Stimulated activated CD4-positive, alpha-beta T cell treated with anti-CD3 and anti-CD28 coated beads, Interleukin-4, amount 100 ng/mL, for 48 hours (primary cell): ENCODE measurements at regions not wholly inside any gene's neighbourhood (a gene's known extent, or its start where the extent isn't known, plus 50 kb on each side); places are given as distances from the start of the nearest gene placed in this dataset.

Experiments used
- DNase-seq, 2 donors: peaks; one replicate each; pipeline ENCODE4 v3.0.0-alpha.2; 2020; ENCODE audit warnings: low read depth in 2 of 2

GRCh38 chr10:131487822-131488221 is 176.3 kb upstream of the TCERG1L start:
- DNase-seq, result no peak

- no peak for DNase-seq
Observed at GRCh38 chr10:131490991-131491594, 179.6 kb upstream of the TCERG1L start.

GRCh38 chr10:131492211-131492857 is 180.8 kb upstream of the TCERG1L start:
- DNase-seq, result no peak

GRCh38 chr10:131493432-131493831 is 181.9 kb upstream of the TCERG1L start:
- DNase-seq, result no peak

GRCh38 chr10:131494451-131494850 is 182.9 kb upstream of the TCERG1L start:
- DNase-seq, result no peak

GRCh38 chr10:131495224-131495623 is 183.7 kb upstream of the TCERG1L start:
- no peak for DNase-seq

- DNase-seq, result no peak
Observed at GRCh38 chr10:131495892-131496291, 184.4 kb upstream of the TCERG1L start.

GRCh38 chr10:131496351-131497052 is 185.0 kb upstream of the TCERG1L start:
- DNase-seq, result no peak

- DNase-seq, result no peak
Observed at GRCh38 chr10:131499566-131499965, 188.0 kb upstream of the TCERG1L start.

GRCh38 chr10:131500181-131500580 is 188.7 kb upstream of the TCERG1L start:
- no peak for DNase-seq

GRCh38 chr10:131500892-131501291 is 189.4 kb upstream of the TCERG1L start:
- DNase-seq, result no peak

GRCh38 chr10:131503992-131504391 is 192.5 kb upstream of the TCERG1L start:
- no peak for DNase-seq

GRCh38 chr10:131511391-131511790 is 199.9 kb upstream of the TCERG1L start:
- no peak for DNase-seq

GRCh38 chr10:131512852-131513251 is 201.3 kb upstream of the TCERG1L start:
- DNase-seq, result no peak

- DNase-seq, result no peak
Observed at GRCh38 chr10:131513445-131513844, 201.9 kb upstream of the TCERG1L start.

- no peak for DNase-seq
Observed at GRCh38 chr10:131513901-131514300, 202.4 kb upstream of the TCERG1L start.

- DNase-seq, result no peak
Observed at GRCh38 chr10:131514454-131514853, 202.9 kb upstream of the TCERG1L start.

GRCh38 chr10:131516285-131516684 is 204.8 kb upstream of the TCERG1L start:
- DNase-seq, result no peak

- no peak for DNase-seq
Observed at GRCh38 chr10:131517781-131518180, 206.3 kb upstream of the TCERG1L start.

- no peak for DNase-seq
Observed at GRCh38 chr10:131519723-131520605, 208.4 kb upstream of the TCERG1L start.

GRCh38 chr10:131531265-131532190 is 220.0 kb upstream of the TCERG1L start:
- DNase-seq, result no peak
